ENCODE measurements at regions not wholly inside any gene's neighbourhood (a gene's known extent, or its start where the extent isn't known, plus 50 kb on each side); places are given as distances from the start of the nearest gene placed in this dataset.

DNA sequence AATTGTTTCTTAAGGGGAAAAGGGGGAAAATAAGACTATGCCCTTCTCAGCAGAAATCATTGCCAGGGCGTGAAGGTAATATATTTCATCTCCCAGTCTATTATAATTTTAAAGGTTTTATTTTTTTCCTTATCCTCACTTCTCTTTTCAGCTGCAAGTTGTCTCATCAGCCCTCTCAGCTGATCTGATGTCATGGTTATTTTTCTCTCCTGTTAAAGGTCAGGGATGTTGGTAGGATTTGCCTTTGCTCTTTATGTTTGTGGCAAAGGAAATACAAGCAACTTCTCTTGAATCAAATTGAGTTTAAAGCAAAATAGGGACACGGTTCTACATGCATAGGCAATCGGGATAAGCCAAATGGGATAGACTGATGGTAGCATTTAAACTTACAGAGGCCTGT, 946.9 kb downstream of the SORCS1 start (continued):
- no peak for TF ChIP-seq SUZ12 (IDR thresholded peaks at IDR 0.05; ENCODE audit: low read length)
- no peak for TF ChIP-seq EP300 (IDR thresholded peaks at IDR 0.05; ENCODE audit: borderline replicate concordance in 1 of 2, low read depth in 2 of 2, low read length in 2 of 2)
- no peak for TF ChIP-seq TAF7 (optimal IDR thresholded peaks at IDR 0.05; ENCODE audit: borderline replicate concordance, low read depth, low read length)
- TF ChIP-seq TEAD4 (IDR thresholded peaks at IDR 0.05; ENCODE audit: low read depth, low read length) = no peak
- no peak for TF ChIP-seq CBX8 (IDR thresholded peaks at IDR 0.05; ENCODE audit: borderline replicate concordance, low read depth, low read length)
- no peak for TF ChIP-seq HDAC2 (IDR thresholded peaks at IDR 0.05; ENCODE audit: borderline replicate concordance in 1 of 2, low read depth in 2 of 2, low read length in 2 of 2)
